HG03159 (cell line): ENCODE measurements at regions not wholly inside any gene's neighbourhood (a gene's known extent, or its start where the extent isn't known, plus 50 kb on each side); places are given as distances from the start of the nearest gene placed in this dataset.
"Not testable (repeated sequence)": the region's sequence is repeated elsewhere in the genome, so short reads cannot be mapped to it uniquely, and the experiment has no call there.

Experiments
- ATAC-seq: cut with Tn5 transposase; IDR thresholded peaks from one replicate; pipeline ENCODE4 v1.9.1; 2021; ENCODE audit warnings: mild to moderate bottlenecking, moderate library complexity; ENCODE audit not compliant: unreplicated experiment

- ATAC-seq, result no peak
Measured at GRCh38 chr2:241956521-241957110, 87.1 kb downstream of the RTP5 start.

DNA sequence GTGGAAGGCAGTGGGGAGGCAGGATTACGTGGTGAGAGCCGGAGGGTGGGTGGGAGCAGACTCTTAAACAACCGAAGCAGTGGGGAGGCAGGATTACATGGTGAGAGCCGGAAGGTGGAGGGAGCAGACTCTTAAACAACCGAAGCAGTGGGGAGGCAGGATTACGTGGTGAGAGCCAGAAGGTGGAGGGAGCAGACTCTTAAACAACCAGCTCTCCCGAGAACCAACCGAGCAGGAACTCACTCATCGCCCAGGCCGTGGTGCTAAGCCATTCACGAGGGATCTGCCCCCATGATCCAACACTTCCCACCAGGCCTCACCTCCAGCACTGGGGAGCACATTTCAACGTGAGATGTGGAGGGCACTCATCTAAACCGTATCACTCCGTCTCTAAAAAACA lies 87.7 kb downstream of the RTP5 start:
- no peak for ATAC-seq

- ATAC-seq, result no peak
Measured at GRCh38 chr2:241958818-241959545, 89.5 kb downstream of the RTP5 start.

DNA sequence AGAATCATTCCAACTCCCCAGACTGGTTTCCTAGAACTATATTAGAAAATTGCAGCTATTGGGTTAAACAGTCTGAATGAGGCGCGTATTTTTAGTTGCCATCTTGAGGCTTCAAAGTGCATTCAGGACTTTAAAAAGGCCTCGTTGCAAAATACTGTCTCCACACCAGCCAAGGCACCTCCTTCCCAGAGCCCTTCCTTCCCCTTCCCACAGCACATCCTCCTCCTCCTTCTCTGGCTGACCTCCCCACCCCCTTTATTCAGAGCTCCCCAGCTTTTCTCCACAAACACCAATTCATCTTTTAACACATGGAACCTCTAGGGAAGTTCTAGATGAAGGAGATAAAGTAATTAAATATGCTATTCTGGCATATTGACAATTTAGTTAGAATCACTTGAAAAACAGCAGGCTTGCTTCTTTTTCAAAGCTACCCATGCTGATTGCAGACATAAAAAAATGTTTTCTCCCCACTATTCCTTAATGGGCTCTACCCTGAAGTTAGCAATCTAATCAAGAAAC lies 90.3 kb downstream of the RTP5 start:
- no peak for ATAC-seq

GRCh38 chr2:241961454-241961853 lies 91.9 kb downstream of the RTP5 start:
- no peak for ATAC-seq

DNA sequence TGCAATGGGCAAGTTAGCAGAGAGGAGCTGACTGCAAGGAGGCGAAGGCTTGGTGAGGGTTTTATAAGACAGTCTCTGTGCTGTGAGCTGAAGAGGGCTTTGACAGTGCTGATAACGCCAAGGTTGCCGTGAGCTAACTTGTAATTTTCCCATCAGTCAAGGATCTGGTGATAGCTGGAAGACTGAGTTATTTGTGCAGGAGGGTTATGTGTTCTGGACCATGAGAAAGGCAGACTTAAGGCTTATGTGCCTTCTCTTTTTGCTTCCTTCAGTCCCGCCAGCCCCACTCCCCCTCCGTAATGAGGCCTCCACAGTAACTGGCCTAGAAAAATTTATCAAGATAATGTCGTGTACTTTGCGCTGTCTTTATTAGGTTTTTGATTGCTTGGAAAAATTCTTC lies 94.6 kb downstream of the RTP5 start:
- ATAC-seq, result no peak

DNA sequence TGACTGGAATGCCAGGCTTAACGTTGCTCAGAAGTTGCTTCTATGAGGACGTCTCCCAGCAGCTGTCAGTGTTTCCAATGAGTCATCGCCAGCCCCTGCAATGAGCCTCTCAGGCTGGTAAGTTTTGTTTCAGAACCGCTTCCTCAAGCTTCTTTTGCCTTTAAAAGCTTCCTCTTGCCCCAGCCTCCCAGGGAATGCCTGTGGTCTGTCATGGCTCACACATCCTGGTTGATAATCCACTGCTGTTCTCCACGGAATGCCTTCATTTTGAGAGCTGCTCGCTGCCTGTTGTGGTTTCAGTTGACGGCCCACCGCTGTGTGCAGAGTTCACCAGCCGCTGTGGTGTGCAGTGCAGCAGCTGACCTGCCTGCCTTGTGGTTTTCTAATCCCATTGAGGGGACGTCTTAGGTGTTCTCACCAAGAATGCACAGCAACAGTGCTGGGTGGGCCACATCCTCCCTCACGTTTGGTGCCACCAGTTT lies 96.4 kb downstream of the RTP5 start:
- ATAC-seq, result no peak

GRCh38 chr2:241966647-241967466 lies 97.3 kb downstream of the RTP5 start:
- no peak for ATAC-seq

GRCh38 chr2:241967467-241968144 lies 98.1 kb downstream of the RTP5 start:
- no peak for ATAC-seq

DNA sequence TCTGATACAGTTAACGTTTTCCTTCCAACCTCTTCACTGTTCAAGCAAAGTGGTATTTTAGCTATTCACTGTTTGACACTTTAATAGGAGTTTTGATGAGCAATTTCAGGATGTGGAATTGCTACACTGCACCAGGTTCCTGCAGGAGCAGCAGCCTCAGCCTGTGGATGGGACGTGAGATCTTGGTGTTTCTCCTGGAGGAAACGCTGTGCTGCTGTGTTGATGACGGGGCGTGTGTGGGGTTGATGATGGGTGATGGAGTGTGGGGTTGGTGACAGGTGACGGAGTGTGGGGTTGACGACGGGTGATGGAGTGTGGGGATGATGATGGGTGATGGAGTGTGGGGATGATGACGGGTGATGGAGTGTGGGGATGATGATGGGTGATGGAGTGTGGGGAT lies 98.9 kb downstream of the RTP5 start:
- no peak for ATAC-seq

- ATAC-seq, result not testable (repeated sequence)
Measured at GRCh38 chr2:241969182-241969581, 99.7 kb downstream of the RTP5 start.

- no peak for ATAC-seq
Measured at GRCh38 chr2:241970716-241971115, 101.2 kb downstream of the RTP5 start.

- ATAC-seq, result no peak
Measured at GRCh38 chr2:241974096-241974495, 104.6 kb downstream of the RTP5 start.

DNA sequence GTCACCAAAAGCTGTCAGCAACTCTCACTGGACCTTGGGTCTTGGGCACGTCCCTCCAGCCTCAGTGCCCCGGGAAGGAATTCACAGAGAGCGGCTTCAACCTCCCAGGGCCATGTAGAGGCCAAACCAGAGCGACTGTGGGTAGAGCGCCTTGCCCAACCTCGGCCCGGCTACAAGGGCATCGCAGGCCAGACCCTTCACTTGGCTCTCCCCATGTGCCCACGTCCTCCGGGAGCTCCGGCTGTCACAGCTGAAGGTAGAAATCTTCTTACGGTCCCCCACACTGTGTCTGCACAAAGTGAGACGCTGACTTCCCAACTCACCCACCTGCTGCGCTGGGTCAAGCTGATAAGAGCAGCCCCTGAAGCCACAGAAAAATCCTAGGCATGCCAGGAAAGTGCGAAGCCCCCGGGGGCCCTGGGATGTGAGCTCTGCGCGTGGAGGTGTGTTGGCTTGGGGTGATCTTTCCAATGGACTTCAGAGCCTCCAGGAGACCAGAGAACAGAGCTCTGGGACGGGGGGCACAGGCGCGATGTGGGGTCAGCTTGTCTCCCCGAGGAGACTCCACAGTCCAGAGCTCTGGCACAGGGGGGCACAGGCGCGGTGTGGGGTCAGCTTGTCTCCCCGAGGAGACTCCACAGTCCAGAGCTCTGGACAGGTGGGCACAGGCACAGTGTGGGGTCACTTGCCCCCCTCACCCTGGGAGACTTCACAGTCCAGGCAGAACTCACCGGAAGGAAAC lies 105.5 kb downstream of the RTP5 start:
- no peak for ATAC-seq

GRCh38 chr2:241975593-241976284 lies 106.2 kb downstream of the RTP5 start:
- no peak for ATAC-seq

GRCh38 chr2:241976296-241976695 lies 106.8 kb downstream of the RTP5 start:
- ATAC-seq, result no peak

GRCh38 chr2:241977557-241978300 lies 108.2 kb downstream of the RTP5 start:
- no peak for ATAC-seq

- no peak for ATAC-seq
Measured at GRCh38 chr2:241978670-241979069, 109.1 kb downstream of the RTP5 start.

GRCh38 chr2:241980193-241980592 lies 110.7 kb downstream of the RTP5 start:
- no peak for ATAC-seq
